ENCODE measurements at regions not wholly inside any gene's neighbourhood (a gene's known extent, or its start where the extent isn't known, plus 50 kb on each side); places are given as distances from the start of the nearest gene placed in this dataset.
"Not testable (repeated sequence)": the region's sequence is repeated elsewhere in the genome, so short reads cannot be mapped to it uniquely, and the experiment has no call there.

GRCh38 chr4:131650951-131651350 lies 1498.1 kb upstream of the PCDH10 start:
- no peaks in the 10 kb centered on the region for H3K36me3 ChIP-seq
- no peak for TF ChIP-seq CTCF (IDR thresholded peaks at IDR 0.05)
- H3K27ac ChIP-seq = no peak overlapping the region
- H3K4me3 ChIP-seq = no peak overlapping the region
- H3K4me1 ChIP-seq = no peaks in the 10 kb centered on the region
- intact Hi-C loops (cut with DNase I; ENCODE audit: low total_unique reads) = no loop called here
- no peaks in the 10 kb centered on the region for H3K9me3 ChIP-seq
- no peak for DNase-seq
- H3K27me3 ChIP-seq = no peaks in the 10 kb centered on the region

GRCh38 chr4:131683314-131683713 lies 1465.8 kb upstream of the PCDH10 start:
- H3K27ac ChIP-seq; intact Hi-C loops (cut with DNase I; ENCODE audit: low total_unique reads): not testable (repeated sequence)

GRCh38 chr4:131721883-131722282 lies 1427.2 kb upstream of the PCDH10 start:
- no peaks in the 10 kb centered on the region for H3K4me1 ChIP-seq
- H3K9me3 ChIP-seq = no peaks in the 10 kb centered on the region
- no peak for DNase-seq
- no peak for TF ChIP-seq CTCF (IDR thresholded peaks at IDR 0.05)
- H3K36me3 ChIP-seq = no peaks in the 10 kb centered on the region
- intact Hi-C loops (cut with DNase I; ENCODE audit: low total_unique reads) = no loop called here
- H3K27ac ChIP-seq = no peak overlapping the region
- H3K4me3 ChIP-seq = no peak overlapping the region
- H3K27me3 ChIP-seq = no peaks in the 10 kb centered on the region

More at GRCh38 chr4:131683314-131683713, 1465.8 kb upstream of the PCDH10 start:
- not testable (repeated sequence) for H3K4me3 ChIP-seq, DNase-seq, H3K36me3 ChIP-seq, H3K27me3 ChIP-seq, H3K4me1 ChIP-seq
- peaks cover 0 to 13% (median 6%) of the 10 kb centered on the region in 3 donors for H3K9me3 ChIP-seq

GRCh38 chr4:131723069-131723468 lies 1426.0 kb upstream of the PCDH10 start:
- H3K36me3 ChIP-seq; H3K27me3 ChIP-seq; DNase-seq; H3K4me1 ChIP-seq; H3K9me3 ChIP-seq; H3K4me3 ChIP-seq; intact Hi-C loops (cut with DNase I; ENCODE audit: low total_unique reads); H3K27ac ChIP-seq: not testable (repeated sequence)

GRCh38 chr4:131724847-131725246 lies 1424.2 kb upstream of the PCDH10 start:
- H3K27me3 ChIP-seq; H3K4me3 ChIP-seq; H3K9me3 ChIP-seq; H3K4me1 ChIP-seq; intact Hi-C loops (cut with DNase I; ENCODE audit: low total_unique reads); H3K36me3 ChIP-seq; H3K27ac ChIP-seq: not testable (repeated sequence)
- peak; percentile 73 to 83 for DNase-seq

GRCh38 chr4:131725521-131725920 lies 1423.6 kb upstream of the PCDH10 start:
- H3K36me3 ChIP-seq; H3K4me3 ChIP-seq; intact Hi-C loops (cut with DNase I; ENCODE audit: low total_unique reads); H3K4me1 ChIP-seq; H3K27ac ChIP-seq; H3K27me3 ChIP-seq; DNase-seq; H3K9me3 ChIP-seq: not testable (repeated sequence)

- DNase-seq; H3K27ac ChIP-seq; H3K4me1 ChIP-seq; H3K4me3 ChIP-seq; H3K9me3 ChIP-seq; H3K27me3 ChIP-seq; H3K36me3 ChIP-seq; intact Hi-C loops (cut with DNase I; ENCODE audit: low total_unique reads): not testable (repeated sequence)
These were observed 1422.2 kb upstream of the PCDH10 start for GRCh38 chr4:131726940-131727339.

- H3K36me3 ChIP-seq; H3K27me3 ChIP-seq; H3K27ac ChIP-seq; H3K4me1 ChIP-seq; H3K9me3 ChIP-seq; H3K4me3 ChIP-seq; DNase-seq; intact Hi-C loops (cut with DNase I; ENCODE audit: low total_unique reads): not testable (repeated sequence)
These were observed 1421.7 kb upstream of the PCDH10 start for GRCh38 chr4:131727418-131727817.

GRCh38 chr4:131729205-131729604 lies 1419.9 kb upstream of the PCDH10 start:
- H3K36me3 ChIP-seq; H3K27me3 ChIP-seq; H3K9me3 ChIP-seq; H3K4me3 ChIP-seq; H3K27ac ChIP-seq; DNase-seq; H3K4me1 ChIP-seq; intact Hi-C loops (cut with DNase I; ENCODE audit: low total_unique reads): not testable (repeated sequence)

- H3K4me1 ChIP-seq; H3K9me3 ChIP-seq; DNase-seq; H3K4me3 ChIP-seq; intact Hi-C loops (cut with DNase I; ENCODE audit: low total_unique reads); H3K27ac ChIP-seq; H3K36me3 ChIP-seq; H3K27me3 ChIP-seq: not testable (repeated sequence)
These were observed 1419.2 kb upstream of the PCDH10 start for GRCh38 chr4:131729716-131730398.

GRCh38 chr4:131730574-131730973 lies 1418.5 kb upstream of the PCDH10 start:
- H3K4me1 ChIP-seq; H3K27ac ChIP-seq; H3K9me3 ChIP-seq; H3K36me3 ChIP-seq; intact Hi-C loops (cut with DNase I; ENCODE audit: low total_unique reads); DNase-seq; H3K4me3 ChIP-seq; H3K27me3 ChIP-seq: not testable (repeated sequence)

- H3K27me3 ChIP-seq; H3K27ac ChIP-seq; H3K4me3 ChIP-seq; H3K4me1 ChIP-seq; H3K36me3 ChIP-seq; H3K9me3 ChIP-seq; intact Hi-C loops (cut with DNase I; ENCODE audit: low total_unique reads): not testable (repeated sequence)
- peak in 1 of 2 donors; percentile 76 for DNase-seq
These were observed 1417.0 kb upstream of the PCDH10 start for GRCh38 chr4:131732034-131732630.
